ENCODE measurements at regions not wholly inside any gene's neighbourhood (a gene's known extent, or its start where the extent isn't known, plus 50 kb on each side); places are given as distances from the start of the nearest gene placed in this dataset.

GRCh38 chr7:4574851-4575250 lies 107.2 kb upstream of the FOXK1 start:
- no peak overlapping the region for H3K27ac ChIP-seq
- TF ChIP-seq POLR2A (IDR thresholded peaks at IDR 0.05) (no peak), CTCF (IDR thresholded peaks at IDR 0.05) (no peak)
- H3K9me3 ChIP-seq, result no peaks in the 10 kb centered on the region
- H3K27me3 ChIP-seq, result no peaks in the 10 kb centered on the region
- no peaks in the 10 kb centered on the region for H3K4me1 ChIP-seq
- no peak overlapping the region for H3K4me3 ChIP-seq
- H3K36me3 ChIP-seq, result no peaks in the 10 kb centered on the region
- ATAC-seq, result no peak
- DNase-seq, result no peak
- intact Hi-C loops (cut with DNase I), result no loop called here

GRCh38 chr7:4575254-4575653 lies 106.8 kb upstream of the FOXK1 start:
- intact Hi-C loops (cut with DNase I), result no loop called here
- Histone ChIP-seq H3K27me3 (no peaks in the 10 kb centered on the region), H3K36me3 (no peaks in the 10 kb centered on the region), H3K27ac (no peak overlapping the region), H3K4me1 (no peaks in the 10 kb centered on the region), H3K9me3 (no peaks in the 10 kb centered on the region), H3K4me3 (no peak overlapping the region)
- no peak for ATAC-seq
- no peak for DNase-seq
- WGBS (ENCODE audit: insufficient coverage, low coverage, low lambda C conversion rate, missing lambda C conversion rate), result no CpG with 5 or more reads among the region's 3 CpGs
- TF ChIP-seq POLR2A (IDR thresholded peaks at IDR 0.05), result no peak
- no peak for TF ChIP-seq CTCF (IDR thresholded peaks at IDR 0.05)

- no peaks in the 10 kb centered on the region for H3K9me3 ChIP-seq
- no peaks in the 10 kb centered on the region for H3K27me3 ChIP-seq
- no peak overlapping the region for H3K27ac ChIP-seq
- peak in 1 of 4 donors; percentile 38 for ATAC-seq
- DNase-seq, result no peak
- TF ChIP-seq POLR2A (IDR thresholded peaks at IDR 0.05) (no peak), CTCF (IDR thresholded peaks at IDR 0.05) (no peak)
- intact Hi-C loops (cut with DNase I), result no loop called here
- no peaks in the 10 kb centered on the region for H3K36me3 ChIP-seq
- 73% methylated on average over 11 of the region's 20 CpGs for WGBS (ENCODE audit: insufficient coverage, low coverage, low lambda C conversion rate, missing lambda C conversion rate)
- H3K4me3 ChIP-seq, result no peak overlapping the region
- H3K4me1 ChIP-seq, result no peaks in the 10 kb centered on the region
Observed at GRCh38 chr7:4602905-4603842, 78.9 kb upstream of the FOXK1 start.

- 73% methylated on average over 7 of the region's 8 CpGs for WGBS (ENCODE audit: insufficient coverage, low coverage, low lambda C conversion rate, missing lambda C conversion rate)
- ATAC-seq (no peak), DNase-seq (no peak)
- Histone ChIP-seq H3K9me3 (no peaks in the 10 kb centered on the region), H3K4me1 (no peaks in the 10 kb centered on the region), H3K27me3 (no peaks in the 10 kb centered on the region), H3K27ac (no peak overlapping the region), H3K36me3 (no peaks in the 10 kb centered on the region), H3K4me3 (no peak overlapping the region)
- intact Hi-C loops (cut with DNase I), result no loop called here
- no peak for TF ChIP-seq POLR2A (IDR thresholded peaks at IDR 0.05)
- TF ChIP-seq CTCF (IDR thresholded peaks at IDR 0.05), result no peak
Observed at GRCh38 chr7:4603843-4604231, 78.3 kb upstream of the FOXK1 start.
